Stomach (tissue), 8 donors: ENCODE measurements at regions not wholly inside any gene's neighbourhood (a gene's known extent, or its start where the extent isn't known, plus 50 kb on each side); places are given as distances from the start of the nearest gene placed in this dataset.
A peak's percentile ranks its signal among the peaks of the same experiment; 100 is the strongest.

ENCODE experiments used
- DNase-seq, 2 donors: peaks; one replicate each; pipeline versions ENCODE4 v3.0.0 to v3.0.0-alpha.2; 2013 to 2019
- H3K27ac ChIP-seq, 5 donors: fragments of 200-600 bp in 4 of 5; sonication (generic) in 4 of 5; one replicate each; pipeline ENCODE4 v1.5.1; 2013 to 2019; ENCODE audit warnings: mild to moderate bottlenecking in 1 of 5, moderate library complexity in 1 of 5
- H3K27me3 ChIP-seq, 3 donors: fragments of 200-600 bp; sonication (generic); one replicate each; pipeline ENCODE4 v1.5.1; 2017 to 2019; ENCODE audit warnings: mixed run types in 1 of 3
- H3K36me3 ChIP-seq, 4 donors: fragments of 200-600 bp; sonication (generic); 1 replicate in 3 of 4; 2 replicates in 1 of 4; pipeline ENCODE4 v1.5.1; 2016 to 2019
- H3K4me1 ChIP-seq, 4 donors: fragments of 200-600 bp; sonication (generic); one replicate each; pipeline ENCODE4 v1.5.1; 2016 to 2019
- H3K4me3 ChIP-seq, 4 donors: fragments of 200-600 bp; sonication (generic) in 3 of 4; one replicate each; pipeline ENCODE4 v1.5.1; 2016 to 2019; ENCODE audit warnings: mild to moderate bottlenecking in 1 of 4
- H3K9me3 ChIP-seq, 4 donors: fragments of 200-600 bp; sonication (generic); one replicate each; pipeline ENCODE4 v1.5.1; 2016 to 2019
- EP300 ChIP-seq: sonication (generic); formaldehyde crosslinking; IDR thresholded peaks from one replicate; pipeline ENCODE4 v1.6.1; 2017; ENCODE audit warnings: antibody characterized with exemption
- POLR2A ChIP-seq, 4 donors: fragments of 450-650 bp; IDR thresholded peaks; one replicate each; pipeline ENCODE4 v1.6.1; 2016; ENCODE audit warnings: antibody characterized with exemption in 4 of 4, control low read depth in 2 of 4, mild to moderate bottlenecking in 1 of 4, moderate library complexity in 1 of 4
- POLR2AphosphoS5 ChIP-seq, 3 donors: sonication (generic); formaldehyde crosslinking; IDR thresholded peaks; one replicate each; pipeline ENCODE4 v1.6.1; 2016; ENCODE audit warnings: antibody characterized with exemption in 3 of 3
- WGBS, 5 donors: extraction: QIAGEN DNeasy Blood & Tissue Kit in 3 of 5; methylation state at CpG; one replicate each; pipeline versions ENCODE4 v1.1.5 to v1.1.7; 2013 to 2018; 5-methylcytosine and 5-hydroxymethylcytosine counted together
- intact Hi-C: fragments of 100-400 bp; cut with DNase I; formaldehyde crosslinking; loops from one replicate; pipeline ENCODE4 v1.15.1; 2023; ENCODE audit warnings: low total_unique reads
- TF ChIP-seq, protein P1 (sequence below), 7 experiments: fragments of 450-650 bp in 4 of 7; fragments of 200-600 bp in 3 of 7; sonication (generic) in 3 of 7; IDR thresholded peaks; one replicate each; pipeline ENCODE4 v1.5.1; 2016 to 2019; ENCODE audit warnings: antibody characterized with exemption in 7 of 7, control low read depth in 2 of 7, mild to moderate bottlenecking in 1 of 7
- donor health status: healthy with polysubstance abuse.
- donor health status: Bipolar disorder and iron deficiency.
- donor health status: healthy.

GRCh38 chr20:24772667-24773066 lies 176.4 kb upstream of the CST7 start:
- 78 to 83% (median 80%) methylated on average over 10 of the region's 10 CpGs for WGBS, 5 donors
- H3K27me3 ChIP-seq: peaks cover 0 to 10% (median 3%) of the 10 kb centered on the region in 3 donors
- H3K4me3 ChIP-seq: no peak overlapping the region
- no peaks in the 10 kb centered on the region for H3K36me3 ChIP-seq
- H3K4me1 ChIP-seq: no peaks in the 10 kb centered on the region
- DNase-seq: peak in 1 of 2 donors; percentile 14
- intact Hi-C loops: no loop called here
- peaks cover 0 to 3% (median 0%) of the 10 kb centered on the region in 4 donors for H3K9me3 ChIP-seq
- TF ChIP-seq, protein P1, sequence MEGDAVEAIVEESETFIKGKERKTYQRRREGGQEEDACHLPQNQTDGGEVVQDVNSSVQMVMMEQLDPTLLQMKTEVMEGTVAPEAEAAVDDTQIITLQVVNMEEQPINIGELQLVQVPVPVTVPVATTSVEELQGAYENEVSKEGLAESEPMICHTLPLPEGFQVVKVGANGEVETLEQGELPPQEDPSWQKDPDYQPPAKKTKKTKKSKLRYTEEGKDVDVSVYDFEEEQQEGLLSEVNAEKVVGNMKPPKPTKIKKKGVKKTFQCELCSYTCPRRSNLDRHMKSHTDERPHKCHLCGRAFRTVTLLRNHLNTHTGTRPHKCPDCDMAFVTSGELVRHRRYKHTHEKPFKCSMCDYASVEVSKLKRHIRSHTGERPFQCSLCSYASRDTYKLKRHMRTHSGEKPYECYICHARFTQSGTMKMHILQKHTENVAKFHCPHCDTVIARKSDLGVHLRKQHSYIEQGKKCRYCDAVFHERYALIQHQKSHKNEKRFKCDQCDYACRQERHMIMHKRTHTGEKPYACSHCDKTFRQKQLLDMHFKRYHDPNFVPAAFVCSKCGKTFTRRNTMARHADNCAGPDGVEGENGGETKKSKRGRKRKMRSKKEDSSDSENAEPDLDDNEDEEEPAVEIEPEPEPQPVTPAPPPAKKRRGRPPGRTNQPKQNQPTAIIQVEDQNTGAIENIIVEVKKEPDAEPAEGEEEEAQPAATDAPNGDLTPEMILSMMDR (IDR thresholded peaks at IDR 0.05): no peak
- TF ChIP-seq POLR2A (IDR thresholded peaks at IDR 0.05) (no peak), EP300 (no peak), POLR2AphosphoS5 (IDR thresholded peaks at IDR 0.05) (no peak)
- no peak overlapping the region for H3K27ac ChIP-seq

- intact Hi-C loops: no loop called here
- Histone ChIP-seq H3K4me3 (no peak overlapping the region), H3K9me3 (peaks cover 0 to 3% (median 0%) of the 10 kb centered on the region in 4 donors), H3K36me3 (no peaks in the 10 kb centered on the region), H3K27me3 (peaks cover 0 to 9% (median 3%) of the 10 kb centered on the region in 3 donors), H3K27ac (no peak overlapping the region), H3K4me1 (no peaks in the 10 kb centered on the region)
- no peak for DNase-seq
- 74 to 83% (median 79%) methylated on average over 5 of the region's 5 CpGs for WGBS, 5 donors
- TF ChIP-seq, protein P1 (IDR thresholded peaks at IDR 0.05): no peak
- TF ChIP-seq POLR2AphosphoS5 (IDR thresholded peaks at IDR 0.05): no peak
- no peak for TF ChIP-seq EP300
- no peak for TF ChIP-seq POLR2A (IDR thresholded peaks at IDR 0.05)
These were observed 175.9 kb upstream of the CST7 start for GRCh38 chr20:24773168-24773567.

DNA sequence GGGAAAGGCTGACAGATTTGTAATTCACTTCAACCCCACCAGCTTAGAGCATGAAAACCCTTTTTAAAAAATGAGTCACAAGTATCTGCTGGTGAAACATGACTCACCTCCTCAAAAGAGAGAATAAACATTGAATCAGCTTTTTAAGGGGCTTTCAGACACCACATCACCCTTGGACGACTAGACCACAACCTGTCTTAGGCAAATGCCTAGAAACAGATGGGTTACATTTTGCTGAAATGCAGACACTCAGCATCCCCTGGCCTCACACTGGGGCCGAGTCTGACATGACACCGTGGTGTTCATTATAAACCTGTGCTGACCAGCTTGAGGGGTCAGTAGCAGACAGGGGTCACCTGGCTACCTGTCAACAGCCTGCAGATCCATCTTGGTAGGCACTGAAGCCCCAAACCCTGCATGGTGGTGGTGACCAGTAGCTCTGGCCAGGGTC lies 175.3 kb upstream of the CST7 start:
- 38 to 50% (median 44%) methylated on average over 3 of the region's 3 CpGs for WGBS, 5 donors
- Histone ChIP-seq H3K4me1 (peaks cover 0 to 4% (median 2%) of the 10 kb centered on the region in 4 donors), H3K36me3 (no peaks in the 10 kb centered on the region), H3K4me3 (no peak overlapping the region), H3K27me3 (peaks cover 0 to 6% (median 3%) of the 10 kb centered on the region in 3 donors), H3K9me3 (peaks cover 0 to 3% (median 0%) of the 10 kb centered on the region in 4 donors), H3K27ac (no peak overlapping the region)
- peak in 1 of 2 donors; percentile 4 for DNase-seq
- TF ChIP-seq POLR2A (IDR thresholded peaks at IDR 0.05): no peak
- no peak for TF ChIP-seq POLR2AphosphoS5 (IDR thresholded peaks at IDR 0.05)
- TF ChIP-seq, protein P1 (IDR thresholded peaks at IDR 0.05): no peak
- no peak for TF ChIP-seq EP300
- intact Hi-C loops: no loop called here

- DNase-seq: no peak
- H3K27me3 ChIP-seq: peaks cover 0 to 12% (median 0%) of the 10 kb centered on the region in 3 donors
- no peak overlapping the region for H3K4me3 ChIP-seq
- intact Hi-C loops: no loop called here
- peaks cover 0 to 3% (median 0%) of the 10 kb centered on the region in 4 donors for H3K9me3 ChIP-seq
- no peak for TF ChIP-seq POLR2AphosphoS5 (IDR thresholded peaks at IDR 0.05)
- TF ChIP-seq POLR2A (IDR thresholded peaks at IDR 0.05): no peak
- TF ChIP-seq, protein P1 (IDR thresholded peaks at IDR 0.05): no peak
- H3K4me1 ChIP-seq: peaks cover 0 to 9% (median 4%) of the 10 kb centered on the region in 4 donors
- H3K36me3 ChIP-seq: no peaks in the 10 kb centered on the region
- H3K27ac ChIP-seq: no peak overlapping the region
These were observed 173.1 kb upstream of the CST7 start for GRCh38 chr20:24775966-24776365.
